GM21717 (cell line): ENCODE measurements at regions not wholly inside any gene's neighbourhood (a gene's known extent, or its start where the extent isn't known, plus 50 kb on each side); places are given as distances from the start of the nearest gene placed in this dataset.

Experiments
- ATAC-seq: cut with Tn5 transposase; IDR thresholded peaks from one replicate; pipeline ENCODE4 v1.9.1; 2021; ENCODE audit warnings: mild to moderate bottlenecking, moderate library complexity; ENCODE audit not compliant: unreplicated experiment

GRCh38 chr11:42255906-42256305 lies 796.5 kb upstream of the LRRC4C start:
- ATAC-seq = no peak

- no peak for ATAC-seq
Observed at GRCh38 chr11:42257534-42257933, 798.1 kb upstream of the LRRC4C start.

- no peak for ATAC-seq
Observed at GRCh38 chr11:42265072-42265471, 805.6 kb upstream of the LRRC4C start.

- no peak for ATAC-seq
Observed at GRCh38 chr11:42271306-42271705, 811.9 kb upstream of the LRRC4C start.

- ATAC-seq = no peak
Observed at GRCh38 chr11:42273977-42274376, 814.5 kb upstream of the LRRC4C start.

GRCh38 chr11:42296910-42297309 lies 837.5 kb upstream of the LRRC4C start:
- ATAC-seq = no peak

GRCh38 chr11:42299780-42300179 lies 840.3 kb upstream of the LRRC4C start:
- ATAC-seq = no peak

- ATAC-seq = no peak
Observed at GRCh38 chr11:42301777-42302176, 842.3 kb upstream of the LRRC4C start.

- ATAC-seq = no peak
Observed at GRCh38 chr11:42311514-42311913, 852.1 kb upstream of the LRRC4C start.

- ATAC-seq = no peak
Observed at GRCh38 chr11:42311944-42312343, 852.5 kb upstream of the LRRC4C start.

GRCh38 chr11:42315267-42315666 lies 855.8 kb upstream of the LRRC4C start:
- ATAC-seq = no peak

- no peak for ATAC-seq
Observed at GRCh38 chr11:42315846-42316245, 856.4 kb upstream of the LRRC4C start.

- no peak for ATAC-seq
Observed at GRCh38 chr11:42319921-42320320, 860.5 kb upstream of the LRRC4C start.

- no peak for ATAC-seq
Observed at GRCh38 chr11:42329929-42330565, 870.6 kb upstream of the LRRC4C start.

- no peak for ATAC-seq
Observed at GRCh38 chr11:42337786-42338455, 878.5 kb upstream of the LRRC4C start.

GRCh38 chr11:42344204-42344792 lies 884.8 kb upstream of the LRRC4C start:
- ATAC-seq = no peak

- no peak for ATAC-seq
Observed at GRCh38 chr11:42345933-42346332, 886.5 kb upstream of the LRRC4C start.

- ATAC-seq = no peak
Observed at GRCh38 chr11:42363701-42364100, 904.2 kb upstream of the LRRC4C start.

GRCh38 chr11:42390116-42390515 lies 921.7 kb upstream of the API5 start:
- no peak for ATAC-seq

GRCh38 chr11:42397483-42397882 lies 914.3 kb upstream of the API5 start:
- no peak for ATAC-seq

- ATAC-seq = no peak
Observed at GRCh38 chr11:42407341-42407740, 904.5 kb upstream of the API5 start.

- ATAC-seq = peak; percentile 82
Observed at GRCh38 chr11:42410251-42410955, 901.4 kb upstream of the API5 start.
